Suprapubic skin (tissue), 4 donors: ENCODE measurements at regions not wholly inside any gene's neighbourhood (a gene's known extent, or its start where the extent isn't known, plus 50 kb on each side); places are given as distances from the start of the nearest gene placed in this dataset.

ENCODE experiments used
- DNase-seq, 2 donors: peaks; one replicate each; pipeline ENCODE4 v3.0.0-alpha.2; 2019; ENCODE audit warnings: low spot score in 2 of 2
- H3K27ac ChIP-seq: fragments of 200-600 bp; sonication (generic); one replicate; pipeline ENCODE4 v1.5.1; 2019
- H3K27me3 ChIP-seq: fragments of 200-600 bp; sonication (generic); one replicate; pipeline ENCODE4 v1.5.1; 2019
- H3K36me3 ChIP-seq: fragments of 200-600 bp; sonication (generic); one replicate; pipeline ENCODE4 v1.5.1; 2019
- H3K4me1 ChIP-seq: fragments of 200-600 bp; sonication (generic); one replicate; pipeline ENCODE4 v1.5.1; 2019
- H3K4me3 ChIP-seq: fragments of 200-600 bp; sonication (generic); one replicate; pipeline ENCODE4 v1.5.1; 2019; ENCODE audit warnings: mild to moderate bottlenecking
- H3K9me3 ChIP-seq: fragments of 200-600 bp; sonication (generic); one replicate; pipeline ENCODE4 v1.5.1; 2019
- EP300 ChIP-seq: sonication (generic); formaldehyde crosslinking; IDR thresholded peaks from one replicate; pipeline ENCODE4 v1.6.1; 2017; ENCODE audit warnings: antibody characterized with exemption
- POLR2A ChIP-seq, 2 donors: fragments of 450-650 bp; IDR thresholded peaks; one replicate each; pipeline ENCODE4 v1.6.1; 2017; ENCODE audit warnings: antibody characterized with exemption in 2 of 2, mild to moderate bottlenecking in 2 of 2, moderate library complexity in 2 of 2
- POLR2AphosphoS5 ChIP-seq, 3 donors: sonication (generic); formaldehyde crosslinking; IDR thresholded peaks; one replicate each; pipeline ENCODE4 v1.6.1; 2017; ENCODE audit warnings: antibody characterized with exemption in 3 of 3
- WGBS: methylation state at CpG from one replicate; pipeline ENCODE4 v1.1.5; 2018; 5-methylcytosine and 5-hydroxymethylcytosine counted together
- TF ChIP-seq, protein P1 (sequence below), 2 donors: fragments of 200-600 bp in 1 of 2; fragments of 450-650 bp in 1 of 2; sonication (generic) in 1 of 2; IDR thresholded peaks; one replicate each; pipeline ENCODE4 v1.5.1; 2016 to 2019; ENCODE audit warnings: antibody characterized with exemption in 2 of 2, mild to moderate bottlenecking in 1 of 2, moderate library complexity in 1 of 2

DNA sequence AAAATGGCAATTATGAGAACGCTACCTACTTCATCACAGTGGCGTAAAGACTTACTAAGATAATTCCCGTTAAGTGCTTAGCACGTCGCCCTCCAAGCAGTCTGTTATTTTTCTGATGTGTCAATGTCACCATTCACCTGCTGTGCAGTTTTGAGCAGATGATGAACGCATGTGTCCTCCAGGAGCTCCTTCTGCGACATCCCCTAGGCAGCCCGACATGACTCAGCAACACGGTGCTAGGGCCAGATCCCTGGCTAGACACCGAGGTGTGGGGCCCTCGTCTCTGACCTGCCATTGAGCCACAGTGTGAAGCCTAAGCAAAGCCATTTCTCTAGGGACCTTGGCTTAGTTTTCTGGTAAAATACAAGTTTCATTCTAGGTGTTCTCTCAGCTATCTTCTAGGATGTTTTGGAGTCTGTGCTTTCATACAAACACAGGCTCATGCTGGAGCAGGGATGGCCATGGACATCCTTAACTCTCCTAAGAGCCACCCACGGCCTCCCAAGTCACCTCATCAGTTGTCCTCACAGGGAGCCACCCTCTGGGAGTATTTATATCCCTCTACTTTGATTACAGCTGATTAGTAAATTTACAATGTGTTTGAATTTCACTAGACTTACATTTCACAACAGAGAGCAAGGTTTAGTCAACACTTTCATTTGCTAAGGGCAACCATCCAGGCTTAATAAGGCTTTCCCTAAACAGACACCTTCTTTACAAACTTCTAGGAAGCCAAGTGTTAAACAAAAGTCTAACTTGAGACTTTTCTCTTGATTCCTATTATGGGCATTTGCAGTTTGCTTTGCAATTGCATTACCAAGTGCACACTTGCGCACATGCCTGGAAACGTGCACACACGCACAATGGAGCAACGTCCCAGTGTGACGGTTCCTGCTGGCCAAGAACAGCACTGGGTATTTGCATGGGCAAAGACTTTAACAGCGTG, 376.8 kb upstream of the ID2 start:
- H3K27ac ChIP-seq = no peak overlapping the region
- H3K27me3 ChIP-seq = no peaks in the 10 kb centered on the region
- 79% methylated on average over 13 of the region's 18 CpGs for WGBS
- H3K4me1 ChIP-seq = peaks cover 34% of the 10 kb centered on the region
- TF ChIP-seq POLR2A (IDR thresholded peaks at IDR 0.05) = no peak
- no peak for TF ChIP-seq EP300
- H3K9me3 ChIP-seq = no peaks in the 10 kb centered on the region
- no peak overlapping the region for H3K4me3 ChIP-seq
- no peak for DNase-seq
- no peaks in the 10 kb centered on the region for H3K36me3 ChIP-seq

DNA sequence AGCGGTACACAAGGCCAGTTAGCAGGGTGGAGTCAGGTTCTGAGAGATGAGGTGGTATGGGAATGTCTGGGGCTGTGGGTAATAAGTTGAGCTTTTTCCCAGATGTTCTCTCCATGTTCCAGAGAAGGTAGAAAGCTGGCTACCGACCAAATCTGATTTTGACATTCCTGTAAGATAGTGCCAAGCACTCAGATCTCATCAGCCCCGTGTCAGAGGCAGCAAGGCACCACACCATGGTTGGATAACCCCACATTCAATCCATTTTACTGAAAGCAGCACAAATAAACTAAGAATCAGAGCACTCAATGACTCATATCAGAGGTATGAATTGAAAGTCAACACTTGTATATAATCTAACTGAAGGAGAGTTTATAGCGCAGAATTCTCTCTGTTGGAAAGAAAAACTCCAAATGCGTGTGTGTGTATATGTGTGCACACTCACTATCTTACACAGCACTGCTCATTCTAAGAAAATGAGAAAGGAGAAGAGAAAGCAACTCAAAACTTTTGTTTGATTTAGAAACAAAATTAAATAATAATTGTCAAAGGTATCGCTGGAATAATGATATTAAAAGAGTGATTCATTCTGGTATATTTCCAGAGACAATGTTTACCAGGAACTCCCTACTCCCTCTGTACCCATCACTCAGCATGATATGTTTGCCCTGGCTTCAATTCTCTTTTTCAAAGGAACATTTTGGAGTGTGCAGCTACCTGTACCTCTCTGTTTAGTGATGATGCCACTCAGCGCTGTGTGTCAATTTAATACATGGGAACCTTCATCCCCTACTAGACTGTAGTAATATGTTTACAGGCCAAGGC, 375.1 kb upstream of the ID2 start:
- no peaks in the 10 kb centered on the region for H3K27me3 ChIP-seq
- WGBS = 62% methylated on average over 7 of the region's 7 CpGs
- H3K27ac ChIP-seq = no peak overlapping the region
- no peaks in the 10 kb centered on the region for H3K36me3 ChIP-seq
- DNase-seq = no peak
- no peaks in the 10 kb centered on the region for H3K9me3 ChIP-seq
- H3K4me1 ChIP-seq = peaks cover 33% of the 10 kb centered on the region
- TF ChIP-seq POLR2A (IDR thresholded peaks at IDR 0.05) (no peak), EP300 (no peak), POLR2AphosphoS5 (IDR thresholded peaks at IDR 0.05) (no peak)
- TF ChIP-seq, protein P1, sequence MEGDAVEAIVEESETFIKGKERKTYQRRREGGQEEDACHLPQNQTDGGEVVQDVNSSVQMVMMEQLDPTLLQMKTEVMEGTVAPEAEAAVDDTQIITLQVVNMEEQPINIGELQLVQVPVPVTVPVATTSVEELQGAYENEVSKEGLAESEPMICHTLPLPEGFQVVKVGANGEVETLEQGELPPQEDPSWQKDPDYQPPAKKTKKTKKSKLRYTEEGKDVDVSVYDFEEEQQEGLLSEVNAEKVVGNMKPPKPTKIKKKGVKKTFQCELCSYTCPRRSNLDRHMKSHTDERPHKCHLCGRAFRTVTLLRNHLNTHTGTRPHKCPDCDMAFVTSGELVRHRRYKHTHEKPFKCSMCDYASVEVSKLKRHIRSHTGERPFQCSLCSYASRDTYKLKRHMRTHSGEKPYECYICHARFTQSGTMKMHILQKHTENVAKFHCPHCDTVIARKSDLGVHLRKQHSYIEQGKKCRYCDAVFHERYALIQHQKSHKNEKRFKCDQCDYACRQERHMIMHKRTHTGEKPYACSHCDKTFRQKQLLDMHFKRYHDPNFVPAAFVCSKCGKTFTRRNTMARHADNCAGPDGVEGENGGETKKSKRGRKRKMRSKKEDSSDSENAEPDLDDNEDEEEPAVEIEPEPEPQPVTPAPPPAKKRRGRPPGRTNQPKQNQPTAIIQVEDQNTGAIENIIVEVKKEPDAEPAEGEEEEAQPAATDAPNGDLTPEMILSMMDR (IDR thresholded peaks at IDR 0.05) = no peak
- H3K4me3 ChIP-seq = no peak overlapping the region

DNA sequence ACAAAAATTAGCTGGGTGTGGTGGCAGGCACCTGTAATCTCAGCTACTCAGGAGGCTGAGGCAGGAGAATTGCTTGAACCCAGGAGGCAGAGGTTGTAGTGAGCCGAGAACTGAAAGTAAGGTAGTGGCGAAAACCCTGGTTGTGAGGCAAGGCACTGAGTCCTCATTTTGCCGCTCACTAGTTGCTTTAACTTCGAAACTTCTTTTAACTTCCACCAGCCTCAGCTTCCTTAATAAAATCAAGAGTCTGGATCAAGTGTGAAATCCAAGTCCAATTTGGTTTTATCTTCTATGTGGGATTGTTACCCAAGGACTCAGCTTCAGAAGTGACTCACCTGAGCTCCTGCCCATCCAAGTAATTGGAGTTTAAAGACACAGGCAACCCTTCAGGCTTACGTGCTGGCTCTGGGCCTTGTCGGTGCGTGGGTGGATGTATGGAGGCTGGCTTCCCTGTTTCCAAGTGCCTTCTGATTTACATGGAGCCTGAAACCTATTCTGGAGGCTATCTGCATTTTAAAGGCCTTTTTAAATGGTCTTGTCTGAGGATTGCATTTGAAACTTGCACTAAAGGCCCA, 374.2 kb upstream of the ID2 start:
- 77% methylated on average over 7 of the region's 7 CpGs for WGBS
- TF ChIP-seq EP300 (no peak), POLR2A (IDR thresholded peaks at IDR 0.05) (no peak), POLR2AphosphoS5 (IDR thresholded peaks at IDR 0.05) (no peak)
- TF ChIP-seq, protein P1 (IDR thresholded peaks at IDR 0.05) = no peak
- H3K36me3 ChIP-seq = no peaks in the 10 kb centered on the region
- no peaks in the 10 kb centered on the region for H3K27me3 ChIP-seq
- DNase-seq = no peak
- no peaks in the 10 kb centered on the region for H3K9me3 ChIP-seq
- no peak overlapping the region for H3K4me3 ChIP-seq
- no peak overlapping the region for H3K27ac ChIP-seq
- H3K4me1 ChIP-seq = peaks cover 30% of the 10 kb centered on the region

- Histone ChIP-seq H3K36me3 (no peaks in the 10 kb centered on the region), H3K9me3 (no peaks in the 10 kb centered on the region), H3K4me3 (no peak overlapping the region), H3K27ac (no peak overlapping the region), H3K4me1 (peaks cover 39% of the 10 kb centered on the region), H3K27me3 (no peaks in the 10 kb centered on the region)
- WGBS = 86% methylated on average over 5 of the region's 7 CpGs
- no peak for TF ChIP-seq POLR2AphosphoS5 (IDR thresholded peaks at IDR 0.05)
- no peak for TF ChIP-seq POLR2A (IDR thresholded peaks at IDR 0.05)
- no peak for TF ChIP-seq EP300
- TF ChIP-seq, protein P1 (IDR thresholded peaks at IDR 0.05) = no peak
- no peak for DNase-seq
Measured at GRCh38 chr2:8309131-8309530, 372.7 kb upstream of the ID2 start.

DNA sequence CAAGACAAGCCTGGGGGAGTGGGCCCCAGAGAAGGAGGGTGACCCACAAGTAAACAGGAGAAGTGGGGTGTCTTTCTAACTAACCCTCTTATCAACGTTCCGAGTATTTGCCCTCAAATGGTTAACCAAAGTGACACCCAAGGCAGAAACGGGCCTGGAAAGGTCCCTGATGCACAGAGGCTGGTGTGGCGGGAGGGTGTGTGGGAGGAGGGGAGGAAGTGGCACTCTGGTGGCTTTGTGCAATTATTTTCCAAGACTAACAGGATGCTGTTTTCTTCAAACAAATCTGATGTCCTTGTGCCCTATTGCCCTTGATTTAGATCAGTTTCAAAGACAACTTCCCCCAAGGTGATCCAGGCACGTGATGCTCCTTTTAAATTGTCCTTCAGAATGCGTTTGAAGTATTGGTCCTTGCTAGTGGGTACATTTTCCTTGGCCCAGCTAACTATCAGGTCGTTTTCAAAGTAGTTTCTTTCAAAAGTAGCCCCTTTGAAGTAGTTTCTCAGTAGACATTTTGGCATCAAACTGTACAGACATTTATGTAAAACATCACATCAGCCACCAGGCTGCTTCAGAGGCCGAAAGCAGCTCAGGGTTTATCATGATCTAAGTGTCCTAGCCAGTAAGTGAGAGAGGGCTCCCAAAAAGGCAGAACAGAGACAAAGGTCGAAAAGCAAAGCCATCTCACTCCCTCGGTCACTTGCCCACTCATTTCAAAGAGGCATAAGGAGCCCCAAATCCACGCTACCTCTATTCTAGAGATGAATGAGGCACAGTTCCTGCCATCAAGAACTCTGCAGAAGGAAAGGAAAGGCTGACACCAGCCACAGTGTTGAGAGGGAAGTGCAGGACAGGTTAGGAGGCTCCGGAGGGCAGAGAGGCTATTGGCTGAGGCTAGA, 371.1 kb upstream of the ID2 start:
- no peak for DNase-seq
- Histone ChIP-seq H3K27ac (no peak overlapping the region), H3K4me3 (no peak overlapping the region), H3K36me3 (no peaks in the 10 kb centered on the region), H3K9me3 (no peaks in the 10 kb centered on the region), H3K4me1 (peaks cover 36% of the 10 kb centered on the region), H3K27me3 (no peaks in the 10 kb centered on the region)
- TF ChIP-seq, protein P1 (IDR thresholded peaks at IDR 0.05) = no peak
- TF ChIP-seq POLR2A (IDR thresholded peaks at IDR 0.05) = no peak
- no peak for TF ChIP-seq EP300
- no peak for TF ChIP-seq POLR2AphosphoS5 (IDR thresholded peaks at IDR 0.05)
- 72% methylated on average over 12 of the region's 12 CpGs for WGBS
